Epithelial cell of esophagus (primary cell): ENCODE measurements at regions not wholly inside any gene's neighbourhood (a gene's known extent, or its start where the extent isn't known, plus 50 kb on each side); places are given as distances from the start of the nearest gene placed in this dataset.

ENCODE experiments used
- DNase-seq: peaks from one replicate; pipeline ENCODE4 v3.0.0; 2010; ENCODE audit warnings: low read depth
- H3K4me3 ChIP-seq: 2 replicates; pipeline ENCODE4 v1.5.1; 2011; ENCODE audit warnings: mild to moderate bottlenecking, low read length, control low read depth
- TF ChIP-seq, protein P1 (sequence below): IDR thresholded peaks from 2 replicates; pipeline ENCODE4 v1.5.1; 2011; ENCODE audit warnings: low read depth, mild to moderate bottlenecking, low read length, control low read depth, inconsistent platforms; ENCODE audit not compliant: insufficient read depth; ENCODE audit errors: missing control alignments

- no peak overlapping the region for H3K4me3 ChIP-seq
- TF ChIP-seq, protein P1, sequence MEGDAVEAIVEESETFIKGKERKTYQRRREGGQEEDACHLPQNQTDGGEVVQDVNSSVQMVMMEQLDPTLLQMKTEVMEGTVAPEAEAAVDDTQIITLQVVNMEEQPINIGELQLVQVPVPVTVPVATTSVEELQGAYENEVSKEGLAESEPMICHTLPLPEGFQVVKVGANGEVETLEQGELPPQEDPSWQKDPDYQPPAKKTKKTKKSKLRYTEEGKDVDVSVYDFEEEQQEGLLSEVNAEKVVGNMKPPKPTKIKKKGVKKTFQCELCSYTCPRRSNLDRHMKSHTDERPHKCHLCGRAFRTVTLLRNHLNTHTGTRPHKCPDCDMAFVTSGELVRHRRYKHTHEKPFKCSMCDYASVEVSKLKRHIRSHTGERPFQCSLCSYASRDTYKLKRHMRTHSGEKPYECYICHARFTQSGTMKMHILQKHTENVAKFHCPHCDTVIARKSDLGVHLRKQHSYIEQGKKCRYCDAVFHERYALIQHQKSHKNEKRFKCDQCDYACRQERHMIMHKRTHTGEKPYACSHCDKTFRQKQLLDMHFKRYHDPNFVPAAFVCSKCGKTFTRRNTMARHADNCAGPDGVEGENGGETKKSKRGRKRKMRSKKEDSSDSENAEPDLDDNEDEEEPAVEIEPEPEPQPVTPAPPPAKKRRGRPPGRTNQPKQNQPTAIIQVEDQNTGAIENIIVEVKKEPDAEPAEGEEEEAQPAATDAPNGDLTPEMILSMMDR: no peak
- no peak for DNase-seq
Measured at GRCh38 chr7:50210706-50211115, 93.8 kb upstream of the IKZF1 start.

DNA sequence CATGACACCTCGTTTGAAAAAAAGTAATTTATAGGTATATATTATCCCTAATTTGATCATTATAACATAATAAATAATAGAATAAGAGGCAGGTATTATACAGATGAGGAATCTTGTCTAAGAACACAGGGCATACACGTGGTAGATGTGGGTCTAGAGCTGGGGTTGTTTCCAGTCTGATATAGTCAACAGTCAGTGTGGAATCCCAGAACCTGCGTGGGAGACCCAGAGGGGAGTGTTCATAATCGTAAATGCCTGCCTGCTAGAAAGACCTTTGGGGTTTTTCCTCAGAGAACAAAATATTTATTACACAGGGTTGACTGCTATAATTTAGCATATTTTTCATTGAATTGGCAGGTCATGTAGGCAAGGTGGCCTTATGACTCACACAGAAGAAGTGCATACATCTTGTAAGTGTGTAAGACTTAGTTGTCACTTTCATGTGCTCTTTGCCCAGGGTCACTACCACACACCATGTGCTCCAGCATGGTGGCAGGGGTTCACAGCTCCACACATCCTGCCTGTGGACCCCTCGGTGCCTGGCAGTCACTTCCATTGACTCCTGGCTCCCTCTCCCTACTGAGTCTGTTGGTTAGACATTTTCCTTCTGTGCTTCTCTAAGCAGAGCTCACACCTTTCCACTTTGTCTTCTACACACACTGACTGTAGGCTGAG lies 94.9 kb upstream of the IKZF1 start:
- TF ChIP-seq, protein P1: no peak
- DNase-seq: no peak
- no peak overlapping the region for H3K4me3 ChIP-seq

DNA sequence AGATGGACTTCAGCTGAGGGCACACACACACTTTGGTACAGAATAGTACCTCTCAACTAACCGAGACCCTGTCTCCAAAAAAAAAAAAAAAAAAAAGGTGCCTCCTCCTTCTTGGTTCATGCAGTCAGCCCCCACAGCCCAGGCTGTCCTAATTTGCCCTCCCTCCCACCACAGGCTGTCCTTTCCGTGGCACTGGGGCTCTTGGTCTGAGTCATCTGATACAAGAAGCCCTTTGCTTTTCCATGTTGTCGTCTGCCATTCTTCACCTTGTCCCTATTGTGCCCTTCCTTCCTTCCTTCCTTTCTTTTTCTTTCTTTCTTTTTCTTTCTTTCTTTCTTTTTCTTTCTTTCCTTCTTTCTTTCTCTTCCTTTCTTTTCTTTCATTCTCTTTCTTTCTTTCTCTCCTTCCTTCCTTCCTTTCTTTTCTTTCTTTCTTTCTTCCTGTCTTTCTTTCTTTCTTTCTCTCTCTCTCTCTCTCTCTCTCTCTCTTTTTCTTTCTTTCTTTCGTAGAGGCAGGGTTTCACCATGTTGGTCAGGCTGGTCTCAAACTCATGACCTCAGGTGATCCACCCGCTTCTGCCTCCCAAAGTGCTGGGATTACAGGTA lies 96.0 kb upstream of the IKZF1 start:
- TF ChIP-seq, protein P1: no peak
- DNase-seq: no peak
- H3K4me3 ChIP-seq: no peak overlapping the region

DNA sequence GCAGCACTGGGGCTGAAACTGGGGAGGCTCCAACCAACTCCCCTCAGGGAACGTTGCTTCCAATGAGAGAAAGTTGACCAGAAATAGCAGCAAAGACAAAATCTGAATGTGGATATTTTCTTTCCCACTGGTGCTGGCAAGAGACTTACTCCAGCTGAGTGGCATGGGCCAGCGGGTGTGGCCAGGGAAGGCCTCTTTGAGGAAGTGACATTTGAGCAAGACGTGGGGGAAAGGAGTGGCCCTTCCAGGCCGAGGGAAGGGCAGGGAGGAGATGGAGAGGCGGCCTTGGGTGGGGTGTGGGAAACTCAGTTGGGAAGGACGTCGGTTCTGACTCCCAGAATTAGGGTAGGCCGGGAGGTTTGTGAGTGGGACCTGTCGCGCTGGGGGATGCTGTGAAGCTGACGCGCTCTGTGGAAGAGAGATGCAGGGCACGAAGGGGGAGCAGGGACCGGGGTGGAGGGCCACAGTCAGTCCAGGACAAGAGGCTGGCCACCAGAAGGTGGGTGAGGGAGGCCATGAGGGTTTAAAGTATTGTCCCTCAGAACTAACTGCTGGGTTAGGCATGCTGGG lies 96.7 kb upstream of the IKZF1 start:
- DNase-seq: no peak
- no peak overlapping the region for H3K4me3 ChIP-seq
- TF ChIP-seq, protein P1: no peak

DNA sequence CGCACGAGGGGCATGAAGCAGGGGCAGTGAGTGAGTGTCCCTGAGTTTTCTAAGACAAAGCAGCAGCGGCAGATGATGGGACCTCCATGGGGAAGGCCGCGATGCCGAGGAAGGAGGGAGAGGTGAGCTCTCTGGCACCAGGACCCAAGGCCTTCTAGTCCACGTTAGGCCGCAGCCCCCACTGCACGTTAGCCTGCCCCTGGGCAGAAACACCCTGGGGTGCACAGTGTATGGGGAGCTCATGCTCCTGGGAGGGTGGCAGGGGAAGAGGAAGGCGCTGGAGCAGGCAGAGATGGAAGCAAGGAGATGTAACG lies 97.3 kb upstream of the IKZF1 start:
- TF ChIP-seq, protein P1: no peak
- no peak for DNase-seq
- no peak overlapping the region for H3K4me3 ChIP-seq

DNA sequence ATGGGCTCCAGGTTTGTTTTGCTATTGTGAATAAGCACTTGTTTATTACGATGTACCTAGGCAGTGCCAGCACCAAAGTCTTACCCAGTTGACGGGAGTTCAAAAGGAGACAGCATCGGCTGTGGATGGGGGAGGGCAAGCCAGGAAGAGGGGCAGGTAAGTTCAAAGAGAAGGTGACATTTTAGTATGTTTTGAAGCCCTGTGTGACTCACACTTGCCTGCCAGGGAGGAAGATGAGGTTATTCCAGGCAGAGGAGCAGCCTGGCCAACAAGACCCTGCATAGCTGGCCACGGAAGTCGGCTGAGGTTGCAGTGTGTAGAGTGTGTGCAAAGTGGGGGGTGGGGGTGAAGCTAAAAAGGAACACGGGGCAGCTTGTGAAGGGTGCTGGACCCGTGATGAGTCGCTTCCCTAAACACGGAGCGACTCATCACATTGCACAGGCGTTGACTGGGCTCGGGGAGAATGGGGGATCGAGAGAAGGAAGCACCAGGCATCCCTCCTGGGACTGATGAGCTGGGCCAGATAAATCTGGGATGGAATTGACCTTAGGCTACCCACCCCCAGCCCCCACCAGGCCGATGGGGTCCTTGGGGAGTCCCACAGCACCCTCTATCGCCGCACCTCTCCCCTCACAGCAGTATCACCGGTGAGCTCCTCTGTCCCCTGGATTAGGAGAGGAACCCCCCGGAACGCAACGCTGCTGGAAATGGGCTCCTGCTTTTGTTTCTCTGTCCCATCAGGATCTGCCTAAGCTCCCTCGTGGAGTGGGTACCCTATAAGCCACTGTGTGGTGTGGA lies 97.9 kb upstream of the IKZF1 start:
- peak; percentile 5 for DNase-seq
- H3K4me3 ChIP-seq: no peak overlapping the region
- TF ChIP-seq, protein P1: no peak
